H1 (cell line): ENCODE measurements at regions not wholly inside any gene's neighbourhood (a gene's known extent, or its start where the extent isn't known, plus 50 kb on each side); places are given as distances from the start of the nearest gene placed in this dataset.

Experiments
- CBX5 ChIP-seq: fragments of 300-800, 300-1000 bp; sonication (generic); IDR thresholded peaks from 2 replicates; pipeline ENCODE4 v1.7.1; 2016; ENCODE audit warnings: antibody characterized with exemption, low read length, low read depth
- CHD7 ChIP-seq: fragments of 300-600 bp; sonication (generic); IDR thresholded peaks from 2 replicates; pipeline ENCODE4 v1.7.1; 2012; ENCODE audit warnings: low read length, moderate library complexity, mild to moderate bottlenecking, inconsistent platforms; ENCODE audit not compliant: insufficient replicate concordance
- EZH2 ChIP-seq: fragments of 200-600 bp; sonication (generic); IDR thresholded peaks from 2 replicates; pipeline ENCODE4 v1.7.1; 2012; ENCODE audit warnings: low read depth, mild to moderate bottlenecking, moderate library complexity, low read length, inconsistent platforms; ENCODE audit not compliant: severe bottlenecking
- FOSL1 ChIP-seq: IDR thresholded peaks from 2 replicates; pipeline ENCODE4 v1.6.1; 2011; ENCODE audit warnings: mild to moderate bottlenecking, low read depth, low read length, moderate library complexity; ENCODE audit not compliant: insufficient read depth
- HDAC2 ChIP-seq, 2 experiments: fragments of 300-600 bp in 1 of 2; sonication (generic) in 1 of 2; IDR thresholded peaks; 2 replicates each; pipeline ENCODE4 v1.6.1; 2011 to 2012; ENCODE audit warnings: low read depth in 2 of 2, low read length in 2 of 2, mild to moderate bottlenecking in 2 of 2, moderate library complexity in 2 of 2, borderline replicate concordance in 1 of 2, inconsistent platforms in 1 of 2
- KDM1A ChIP-seq: fragments of 200-600, 300-600 bp; sonication (generic); IDR thresholded peaks from 2 replicates; pipeline ENCODE4 v1.7.1; 2016; ENCODE audit warnings: mild to moderate bottlenecking, low read length, borderline replicate concordance
- MAFK ChIP-seq: IDR thresholded peaks from 2 replicates; pipeline ENCODE4 v1.6.1; 2012; ENCODE audit warnings: low read depth, mild to moderate bottlenecking, improper control_type of control experiment, low read length
- MAX ChIP-seq: IDR thresholded peaks from 2 replicates; pipeline ENCODE4 v1.6.1; 2012; ENCODE audit warnings: inconsistent platforms
- SAP30 ChIP-seq: fragments of 300-600 bp; sonication (generic); IDR thresholded peaks from 2 replicates; pipeline ENCODE4 v1.7.1; 2012; ENCODE audit warnings: low read length, moderate library complexity, mild to moderate bottlenecking, inconsistent platforms; ENCODE audit not compliant: insufficient read depth, insufficient replicate concordance
- SRF ChIP-seq: IDR thresholded peaks from 2 replicates; pipeline ENCODE4 v1.6.1; 2011; ENCODE audit warnings: mild to moderate bottlenecking, low read depth, low read length, moderate library complexity

GRCh38 chr12:19988459-19988873 is 379.9 kb upstream of the PDE3A start (continued):
- no peak for TF ChIP-seq CHD7
- TF ChIP-seq HDAC2 (IDR thresholded peaks at IDR 0.05; ENCODE audit: borderline replicate concordance in 1 of 2, low read depth in 2 of 2, low read length in 2 of 2) = no peak
- TF ChIP-seq FOSL1 = no peak
- no peak for TF ChIP-seq EZH2
- no peak for TF ChIP-seq MAX
- no peak for TF ChIP-seq SAP30
- TF ChIP-seq MAFK = no peak
- TF ChIP-seq CBX5 = no peak
- no peak for TF ChIP-seq SRF
- TF ChIP-seq KDM1A = no peak
